Breast epithelium (tissue), 3 donors: ENCODE measurements at regions not wholly inside any gene's neighbourhood (a gene's known extent, or its start where the extent isn't known, plus 50 kb on each side); places are given as distances from the start of the nearest gene placed in this dataset.

Source experiments
- POLR2A ChIP-seq: fragments of 450-650 bp; IDR thresholded peaks from one replicate; pipeline ENCODE4 v1.6.1; 2016; ENCODE audit warnings: antibody characterized with exemption, mild to moderate bottlenecking, moderate library complexity
- POLR2AphosphoS5 ChIP-seq, 3 donors: sonication (generic); formaldehyde crosslinking; IDR thresholded peaks; one replicate each; pipeline ENCODE4 v1.6.1; 2017; ENCODE audit warnings: antibody characterized with exemption in 3 of 3
- TF ChIP-seq, protein P1 (sequence below), 3 donors: fragments of 450-650 bp; IDR thresholded peaks; one replicate each; pipeline ENCODE4 v1.5.1; 2016 to 2017; ENCODE audit warnings: antibody characterized with exemption in 3 of 3, mild to moderate bottlenecking in 3 of 3, moderate library complexity in 3 of 3

DNA sequence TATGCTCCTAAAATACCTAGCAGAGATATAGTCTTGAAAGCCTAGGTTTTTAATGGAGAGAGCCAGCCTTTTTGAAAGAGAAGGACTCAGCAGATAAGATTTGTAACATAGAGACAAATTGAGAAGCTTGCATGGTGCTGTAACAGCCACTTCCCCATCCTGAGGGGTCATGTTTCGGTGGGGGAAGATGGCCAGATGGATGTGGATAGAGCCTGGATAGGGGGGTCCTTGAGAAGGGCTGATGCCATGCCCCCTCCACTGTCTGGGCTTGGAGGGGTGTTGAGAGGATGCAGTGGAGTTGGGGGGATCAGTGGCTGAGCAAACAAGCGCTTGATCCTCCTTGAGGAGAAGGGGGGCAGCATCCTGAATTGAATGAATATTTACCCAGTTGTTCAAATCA lies 178.0 kb upstream of the HS6ST1 start:
- TF ChIP-seq, protein P1, sequence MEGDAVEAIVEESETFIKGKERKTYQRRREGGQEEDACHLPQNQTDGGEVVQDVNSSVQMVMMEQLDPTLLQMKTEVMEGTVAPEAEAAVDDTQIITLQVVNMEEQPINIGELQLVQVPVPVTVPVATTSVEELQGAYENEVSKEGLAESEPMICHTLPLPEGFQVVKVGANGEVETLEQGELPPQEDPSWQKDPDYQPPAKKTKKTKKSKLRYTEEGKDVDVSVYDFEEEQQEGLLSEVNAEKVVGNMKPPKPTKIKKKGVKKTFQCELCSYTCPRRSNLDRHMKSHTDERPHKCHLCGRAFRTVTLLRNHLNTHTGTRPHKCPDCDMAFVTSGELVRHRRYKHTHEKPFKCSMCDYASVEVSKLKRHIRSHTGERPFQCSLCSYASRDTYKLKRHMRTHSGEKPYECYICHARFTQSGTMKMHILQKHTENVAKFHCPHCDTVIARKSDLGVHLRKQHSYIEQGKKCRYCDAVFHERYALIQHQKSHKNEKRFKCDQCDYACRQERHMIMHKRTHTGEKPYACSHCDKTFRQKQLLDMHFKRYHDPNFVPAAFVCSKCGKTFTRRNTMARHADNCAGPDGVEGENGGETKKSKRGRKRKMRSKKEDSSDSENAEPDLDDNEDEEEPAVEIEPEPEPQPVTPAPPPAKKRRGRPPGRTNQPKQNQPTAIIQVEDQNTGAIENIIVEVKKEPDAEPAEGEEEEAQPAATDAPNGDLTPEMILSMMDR (IDR thresholded peaks at IDR 0.05) = no peak
- TF ChIP-seq POLR2A = no peak
- no peak for TF ChIP-seq POLR2AphosphoS5 (IDR thresholded peaks at IDR 0.05)
